H1 (cell line): ENCODE measurements at regions not wholly inside any gene's neighbourhood (a gene's known extent, or its start where the extent isn't known, plus 50 kb on each side); places are given as distances from the start of the nearest gene placed in this dataset.

ENCODE experiments used
- CTCF ChIA-PET: fragments of 300-600 bp; sonication (Branson Sonifier 250); formaldehyde crosslinking; loops from one replicate; lab custom pipeline; 2021; ENCODE audit not compliant: partially characterized antibody; lab: Charles Lee
- POLR2A ChIA-PET: fragments of 300-600 bp; sonication (Branson Sonifier 250); formaldehyde crosslinking; loops from one replicate; lab custom pipeline; 2021; ENCODE audit warnings: inconsistent platforms; ENCODE audit not compliant: partially characterized antibody; lab: Charles Lee
- DNase-seq, 2 experiments: peaks; one replicate each; pipeline versions ENCODE4 v3.0.0 to v3.0.0-alpha.2; 2010 to 2022; ENCODE audit warnings: low spot score in 2 of 2, low read depth in 1 of 2, mixed read lengths in 1 of 2
- FAIRE-seq: peaks from 2 replicates; lab custom pipeline; 2011; peaks lifted over from hg19 to GRCh38; lab: Jason Lieb, UNC
- H2AFZ ChIP-seq: 2 replicates; pipeline ENCODE4 v1.8.1; 2012; ENCODE audit warnings: low read length, inconsistent platforms
- H2AK5ac ChIP-seq: 2 replicates; pipeline ENCODE4 v1.6.1; 2013; ENCODE audit warnings: low read depth, low read length
- H2BK120ac ChIP-seq: replicated peaks from 2 replicates; pipeline ENCODE3; 2013; ENCODE audit warnings: low read depth, low read length, inconsistent platforms
- H2BK12ac ChIP-seq: 2 replicates; pipeline ENCODE4 v1.6.1; 2013; ENCODE audit warnings: low read depth, low read length
- H2BK15ac ChIP-seq: 2 replicates; pipeline ENCODE4 v1.6.1; 2013; ENCODE audit warnings: low read length
- H2BK20ac ChIP-seq: 2 replicates; pipeline ENCODE4 v1.6.1; 2013; ENCODE audit warnings: low read length
- H2BK5ac ChIP-seq: 2 replicates; pipeline ENCODE4 v1.6.1; 2013; ENCODE audit warnings: low read depth, low read length
- H3K14ac ChIP-seq: 2 replicates; pipeline ENCODE4 v1.6.1; 2013; ENCODE audit warnings: inconsistent platforms; ENCODE audit not compliant: insufficient read length
- H3K18ac ChIP-seq: 2 replicates; pipeline ENCODE4 v1.6.1; 2013; ENCODE audit warnings: low read length; ENCODE audit errors: extremely low read depth
- H3K23ac ChIP-seq: 2 replicates; pipeline ENCODE4 v1.6.1; 2013; ENCODE audit warnings: inconsistent platforms; ENCODE audit not compliant: insufficient read length
- H3K23me2 ChIP-seq: 2 replicates; pipeline ENCODE4 v1.6.1; 2013; ENCODE audit warnings: low read depth, low read length
- H3K27ac ChIP-seq: 2 replicates; pipeline ENCODE4 v1.6.1; 2011; ENCODE audit warnings: low read depth, low read length, inconsistent platforms
- H3K27me3 ChIP-seq, 4 experiments: replicated peaks in 1 of 4; 1 replicate in 1 of 4; 2 replicates in 3 of 4; pipeline versions ENCODE4 v1.6.1 to v1.8.1; 2011 to 2013; ENCODE audit warnings: low read length in 3 of 4, mild to moderate bottlenecking in 3 of 4, inconsistent platforms in 2 of 4, mixed read lengths in 2 of 4, moderate library complexity in 1 of 4; ENCODE audit not compliant: control insufficient read depth in 3 of 4, insufficient read depth in 3 of 4; ENCODE audit errors: extremely low read depth in 1 of 4
- H3K36me3 ChIP-seq, 4 experiments: 2 replicates each; pipeline versions ENCODE4 v1.6.1 to v1.8.1; 2011 to 2013; ENCODE audit warnings: mild to moderate bottlenecking in 4 of 4, low read length in 3 of 4, moderate library complexity in 2 of 4, control low read depth in 1 of 4, inconsistent platforms in 1 of 4; ENCODE audit not compliant: insufficient read depth in 4 of 4, control insufficient read depth in 2 of 4
- H3K4ac ChIP-seq: replicated peaks from 2 replicates; pipeline ENCODE3; 2013; ENCODE audit warnings: low read length, low read depth, mixed read lengths, inconsistent platforms; ENCODE audit not compliant: insufficient read length
- H3K4me1 ChIP-seq, 4 experiments: replicated peaks in 1 of 4; 1 replicate in 1 of 4; 2 replicates in 3 of 4; pipeline versions ENCODE4 v1.6.1 to v1.8.1; 2011 to 2013; ENCODE audit warnings: low read length in 3 of 4, inconsistent platforms in 2 of 4, mixed read lengths in 1 of 4; ENCODE audit not compliant: insufficient read depth in 4 of 4, control insufficient read depth in 3 of 4
- H3K4me2 ChIP-seq, 2 experiments: 2 replicates each; pipeline versions ENCODE4 v1.6.1 to v1.8.1; 2011 to 2013; ENCODE audit warnings: low read depth in 2 of 2, low read length in 2 of 2, control low read depth in 1 of 2, inconsistent platforms in 1 of 2, mild to moderate bottlenecking in 1 of 2; ENCODE audit not compliant: insufficient read depth in 1 of 2
- H3K4me3 ChIP-seq, 4 experiments: fragments of 200-600, 300-600 bp in 1 of 4; sonication (generic), shearing (Covaris generic), sonication (Bioruptor Twin) in 1 of 4; 2 replicates each; pipeline versions ENCODE4 v1.5.1 to v1.8.1; 2011 to 2016; ENCODE audit warnings: low read length in 4 of 4, low read depth in 3 of 4, control low read depth in 2 of 4, inconsistent platforms in 2 of 4, mild to moderate bottlenecking in 2 of 4, mixed read lengths in 1 of 4, moderate library complexity in 1 of 4; ENCODE audit not compliant: insufficient read depth in 2 of 4; ENCODE audit errors: extremely low read depth in 1 of 4
- H3K56ac ChIP-seq: replicated peaks from 2 replicates; pipeline ENCODE3; 2013; ENCODE audit warnings: low read depth, mild to moderate bottlenecking, mixed read lengths, low read length, inconsistent platforms; ENCODE audit not compliant: insufficient read length
- H3K79me1 ChIP-seq: 2 replicates; pipeline ENCODE4 v1.6.1; 2013; ENCODE audit warnings: low read depth, low read length, control low read depth
- H3K79me2 ChIP-seq, 2 experiments: 2 replicates each; pipeline versions ENCODE4 v1.6.1 to v1.8.1; 2012 to 2013; ENCODE audit warnings: low read length in 2 of 2, mild to moderate bottlenecking in 2 of 2, inconsistent platforms in 1 of 2; ENCODE audit not compliant: insufficient read depth in 2 of 2, control insufficient read depth in 1 of 2
- H3K9ac ChIP-seq, 4 experiments: replicated peaks in 1 of 4; 1 replicate in 1 of 4; 2 replicates in 3 of 4; pipeline versions ENCODE4 v1.6.1 to v1.8.1; 2011 to 2013; ENCODE audit warnings: low read depth in 3 of 4, low read length in 3 of 4, control low read depth in 2 of 4, mild to moderate bottlenecking in 2 of 4, moderate library complexity in 2 of 4, inconsistent platforms in 1 of 4; ENCODE audit errors: extremely low read depth in 1 of 4
- H3K9me3 ChIP-seq, 2 experiments: 2 replicates each; pipeline versions ENCODE4 v1.6.1 to v1.8.1; 2012 to 2013; ENCODE audit warnings: mild to moderate bottlenecking in 2 of 2, moderate library complexity in 2 of 2, control low read depth in 1 of 2, inconsistent platforms in 1 of 2, low read depth in 1 of 2, low read length in 1 of 2, mixed read lengths in 1 of 2; ENCODE audit not compliant: insufficient read depth in 2 of 2
- H4K20me1 ChIP-seq, 2 experiments: replicated peaks in 1 of 2; 2 replicates each; pipeline versions ENCODE3 to v1.8.1; 2011 to 2013; ENCODE audit warnings: inconsistent platforms in 2 of 2, low read length in 2 of 2, mild to moderate bottlenecking in 1 of 2; ENCODE audit not compliant: insufficient read depth in 2 of 2, control insufficient read depth in 1 of 2
- H4K5ac ChIP-seq: 2 replicates; pipeline ENCODE4 v1.6.1; 2013; ENCODE audit warnings: low read length, low read depth, mixed read lengths, inconsistent platforms; ENCODE audit not compliant: insufficient read length
- H4K8ac ChIP-seq: 2 replicates; pipeline ENCODE4 v1.8.0; 2013; ENCODE audit warnings: mild to moderate bottlenecking, moderate library complexity, low read length, inconsistent platforms; ENCODE audit not compliant: insufficient read depth; ENCODE audit errors: extremely low read depth
- H4K91ac ChIP-seq: replicated peaks from 2 replicates; pipeline ENCODE3; 2013; ENCODE audit warnings: low read length, mixed read lengths, inconsistent platforms; ENCODE audit not compliant: insufficient read length
- ATF2 ChIP-seq: IDR thresholded peaks from 2 replicates; pipeline ENCODE4 v1.6.1; 2012; ENCODE audit warnings: low read length, inconsistent platforms
- ATF3 ChIP-seq: IDR thresholded peaks from 2 replicates; pipeline ENCODE4 v1.6.1; 2011; ENCODE audit warnings: low read depth, mild to moderate bottlenecking, low read length; ENCODE audit not compliant: insufficient read depth
- CEBPB ChIP-seq: IDR thresholded peaks from 2 replicates; pipeline ENCODE4 v1.6.1; 2012; ENCODE audit warnings: low read depth, low read length
- EP300 ChIP-seq, 2 experiments: IDR thresholded peaks; 1 replicate in 1 of 2; 2 replicates in 1 of 2; pipeline ENCODE4 v1.6.1; 2011 to 2012; ENCODE audit warnings: low read depth in 2 of 2, low read length in 2 of 2, mild to moderate bottlenecking in 2 of 2, borderline replicate concordance in 1 of 2, inconsistent platforms in 1 of 2, moderate library complexity in 1 of 2
- FOSL1 ChIP-seq: IDR thresholded peaks from 2 replicates; pipeline ENCODE4 v1.6.1; 2011; ENCODE audit warnings: mild to moderate bottlenecking, low read depth, low read length, moderate library complexity; ENCODE audit not compliant: insufficient read depth
- KDM1A ChIP-seq: fragments of 200-600, 300-600 bp; sonication (generic); IDR thresholded peaks from 2 replicates; pipeline ENCODE4 v1.7.1; 2016; ENCODE audit warnings: mild to moderate bottlenecking, low read length, borderline replicate concordance
- KDM5A ChIP-seq: fragments of 200-600 bp; IDR thresholded peaks from 2 replicates; pipeline ENCODE4 v1.7.1; 2012; ENCODE audit warnings: mild to moderate bottlenecking, low read length, inconsistent platforms, mixed read lengths
- NRF1 ChIP-seq: IDR thresholded peaks from 2 replicates; pipeline ENCODE4 v1.6.1; 2011; ENCODE audit warnings: mild to moderate bottlenecking, low read depth, low read length, improper control_type of control experiment
- POLR2A ChIP-seq, 2 experiments: IDR thresholded peaks; 1 replicate in 1 of 2; 2 replicates in 1 of 2; pipeline ENCODE4 v1.6.1; 2011; ENCODE audit warnings: low read depth in 2 of 2, low read length in 2 of 2, mild to moderate bottlenecking in 2 of 2; ENCODE audit errors: control extremely low read depth in 1 of 2
- RNF2 ChIP-seq: fragments of 200-900, 300-1000 bp; sonication (generic); IDR thresholded peaks from 2 replicates; pipeline ENCODE4 v1.7.1; 2016; ENCODE audit warnings: borderline replicate concordance, low read depth, mild to moderate bottlenecking, antibody characterized with exemption, low read length; ENCODE audit not compliant: poor library complexity, severe bottlenecking; ENCODE audit errors: missing control alignments
- SIN3A ChIP-seq, 2 experiments: IDR thresholded peaks in 1 of 2; conservative IDR thresholded peaks in 1 of 2; 2 replicates each; pipeline ENCODE4 v1.6.1; 2011 to 2012; ENCODE audit warnings: low read length in 2 of 2, improper control_type of control experiment in 1 of 2, low read depth in 1 of 2, mild to moderate bottlenecking in 1 of 2
- SP1 ChIP-seq: IDR thresholded peaks from 2 replicates; pipeline ENCODE4 v1.6.1; 2011; ENCODE audit warnings: low read depth, low read length
- WGBS, 2 experiments: shearing (Covaris generic) in 1 of 2; methylation state at CpG; one replicate each; pipeline versions ENCODE4 v1.1.6 to v1.1.7; 2013 to 2015; ENCODE audit warnings: low lambda C conversion rate in 2 of 2, mixed read lengths in 2 of 2, inconsistent platforms in 1 of 2, low coverage in 1 of 2, missing lambda C conversion rate in 1 of 2; ENCODE audit not compliant: insufficient replicate concordance in 2 of 2, insufficient coverage in 1 of 2, insufficient read length in 1 of 2; ENCODE audit errors: extremely low coverage in 1 of 2, missing lambda C conversion rate in 1 of 2; 5-methylcytosine and 5-hydroxymethylcytosine counted together

- CTCF ChIA-PET = interaction anchor here (1.4 kb wide), 1 partner anchor 9 kb away, joined by 4 read pairs; no protein-coding TSS in a partner anchor
- FAIRE-seq (no peak), DNase-seq (no peak)
- H4K8ac ChIP-seq = no peak overlapping the region
- POLR2A ChIA-PET = no interaction called here
- no peak overlapping the region for H2BK20ac ChIP-seq
- H2AFZ ChIP-seq = no peak overlapping the region
- no peak overlapping the region for H2BK15ac ChIP-seq
- H3K14ac ChIP-seq = no peak overlapping the region
- H3K4me3 ChIP-seq = no peak overlapping the region
- no peak overlapping the region for H2BK12ac ChIP-seq
- H3K4ac ChIP-seq = no peak overlapping the region
- no peak overlapping the region for H4K91ac ChIP-seq
- no peaks in the 10 kb centered on the region for H3K4me1 ChIP-seq
- no peak overlapping the region for H2BK5ac ChIP-seq
- H3K9ac ChIP-seq = no peak overlapping the region
- H3K18ac ChIP-seq = no peak overlapping the region
- H3K23ac ChIP-seq = no peak overlapping the region
- no peak overlapping the region for H2BK120ac ChIP-seq
- H3K56ac ChIP-seq = no peak overlapping the region
- H3K4me2 ChIP-seq = no peak overlapping the region
- H3K27me3 ChIP-seq = no peaks in the 10 kb centered on the region
- no peaks in the 10 kb centered on the region for H4K20me1 ChIP-seq
- H3K9me3 ChIP-seq = no peaks in the 10 kb centered on the region
- H4K5ac ChIP-seq = no peak overlapping the region
- WGBS, 2 experiments = 94% methylated on average over 7 of the region's 7 CpGs; no CpG with 5 or more reads in 1 of the 2 experiments
- H3K79me2 ChIP-seq = no peaks in the 10 kb centered on the region
- H3K23me2 ChIP-seq = no peaks in the 10 kb centered on the region; the same call in 1 of the 2 replicates
- H2AK5ac ChIP-seq = no peak overlapping the region
- no peak overlapping the region for H3K27ac ChIP-seq
- H3K36me3 ChIP-seq = no peaks in the 10 kb centered on the region
- H3K79me1 ChIP-seq = no peaks in the 10 kb centered on the region
- TF ChIP-seq KDM5A (no peak), RNF2 (no peak), ATF2 (no peak), FOSL1 (no peak), KDM1A (no peak), SIN3A (conservative IDR thresholded peaks at IDR 0.05 in 1 of 2, IDR thresholded peaks at IDR 0.05 in 1 of 2; ENCODE audit: low read depth in 1 of 2, low read length in 2 of 2) (no peak), EP300 (IDR thresholded peaks at IDR 0.05; ENCODE audit: borderline replicate concordance in 1 of 2, low read depth in 2 of 2, low read length in 2 of 2) (no peak), SP1 (no peak), ATF3 (no peak), CEBPB (no peak), NRF1 (no peak), POLR2A (IDR thresholded peaks at IDR 0.05; ENCODE audit: control extremely low read depth in 1 of 2, low read depth in 2 of 2, low read length in 2 of 2) (no peak)
Measured at GRCh38 chr6:22680950-22681349, 111.6 kb downstream of the HDGFL1 start.
